Erythroblast (primary cell): ENCODE measurements at regions not wholly inside any gene's neighbourhood (a gene's known extent, or its start where the extent isn't known, plus 50 kb on each side); places are given as distances from the start of the nearest gene placed in this dataset.

ENCODE experiments used
- GATA1 ChIP-seq: IDR thresholded peaks from 2 replicates; pipeline ENCODE4 v1.6.1; 2011; ENCODE audit warnings: low read depth, mild to moderate bottlenecking, control low read depth, low read length, moderate library complexity
- POLR2A ChIP-seq: IDR thresholded peaks from 2 replicates; pipeline ENCODE4 v1.6.1; 2011; ENCODE audit warnings: mild to moderate bottlenecking, low read length

GRCh38 chr1:209042413-209042812 is 541.1 kb upstream of the CAMK1G start:
- TF ChIP-seq POLR2A = no peak
- no peak for TF ChIP-seq GATA1
